NCI-H1092 treated with DMSO at 0.1 percent for 48 hours (cell line): ENCODE measurements at regions not wholly inside any gene's neighbourhood (a gene's known extent, or its start where the extent isn't known, plus 50 kb on each side); places are given as distances from the start of the nearest gene placed in this dataset.
"Not testable (repeated sequence)": the region's sequence is repeated elsewhere in the genome, so short reads cannot be mapped to it uniquely, and the experiment has no call there.

Experiments
- DNase-seq: peaks from one replicate; lab custom pipeline; 2025; lab: John Stamatoyannopoulos, UW

GRCh38 chrX:80508083-80508482 lies 87.8 kb downstream of the TENT5D start:
- DNase-seq = not testable (repeated sequence)

GRCh38 chrX:80511969-80512760 lies 91.9 kb downstream of the TENT5D start:
- DNase-seq = no peak

- no peak for DNase-seq
Measured at GRCh38 chrX:80512924-80513323, 92.7 kb downstream of the TENT5D start.

GRCh38 chrX:80513625-80514024 lies 93.4 kb downstream of the TENT5D start:
- DNase-seq = no peak

GRCh38 chrX:80537096-80537495 lies 116.8 kb downstream of the TENT5D start:
- no peak for DNase-seq

GRCh38 chrX:80550722-80551121 lies 130.5 kb downstream of the TENT5D start:
- DNase-seq = no peak

- no peak for DNase-seq
Measured at GRCh38 chrX:80556148-80556547, 135.9 kb downstream of the TENT5D start.

GRCh38 chrX:80572636-80573035 lies 152.4 kb downstream of the TENT5D start:
- no peak for DNase-seq

GRCh38 chrX:80573275-80573674 lies 153.0 kb downstream of the TENT5D start:
- DNase-seq = no peak

- not testable (repeated sequence) for DNase-seq
Measured at GRCh38 chrX:80574486-80575086, 154.3 kb downstream of the TENT5D start.

GRCh38 chrX:80576267-80576666 lies 156.0 kb downstream of the TENT5D start:
- no peak for DNase-seq

- DNase-seq = no peak
Measured at GRCh38 chrX:80576806-80577533, 156.7 kb downstream of the TENT5D start.

- DNase-seq = peak; percentile 8
Measured at GRCh38 chrX:80578517-80579105, 158.4 kb downstream of the TENT5D start.

- not testable (repeated sequence) for DNase-seq
Measured at GRCh38 chrX:80590992-80591391, 170.7 kb downstream of the TENT5D start.

- no peak for DNase-seq
Measured at GRCh38 chrX:80602036-80602860, 182.0 kb downstream of the TENT5D start.
